ENCODE measurements at regions not wholly inside any gene's neighbourhood (a gene's known extent, or its start where the extent isn't known, plus 50 kb on each side); places are given as distances from the start of the nearest gene placed in this dataset.

DNA sequence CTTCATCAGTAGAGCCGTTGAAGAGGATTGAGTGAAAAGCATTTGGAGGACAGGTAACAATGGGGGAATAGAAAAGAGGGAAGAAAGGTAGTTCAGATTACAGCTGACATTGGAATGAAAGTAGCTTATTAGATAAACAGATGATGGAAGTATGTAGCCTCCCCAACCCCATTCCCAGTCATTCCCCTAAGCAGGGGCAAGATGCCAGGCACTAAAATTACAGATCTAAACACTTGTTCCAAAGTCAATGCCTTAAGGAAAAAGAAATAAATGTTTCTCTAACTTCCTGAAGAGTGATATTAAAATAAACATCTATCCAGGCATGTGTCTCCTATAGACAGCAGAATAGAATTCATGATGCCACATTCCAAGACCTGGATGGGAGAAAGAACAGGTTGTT lies 350.8 kb downstream of the PDGFC start:
- H3K4me1 ChIP-seq (ENCODE audit: insufficient read depth, low read length): no peaks in the 10 kb centered on the region
- no peak overlapping the region for H3K27ac ChIP-seq (ENCODE audit: low read depth, low read length)
- Mint-ChIP-seq H3K36me3 (no peaks in the 10 kb centered on the region), H3K4me3 (no peak overlapping the region), H3K9me3 (peaks cover 3 to 6% (median 4%) of the 10 kb centered on the region in 5 donors), H3K27me3 (no peaks in the 10 kb centered on the region), H3K4me1 (no peaks in the 10 kb centered on the region), H3K27ac (no peak overlapping the region)
- H3K27me3 ChIP-seq (ENCODE audit: insufficient read depth, low read length, poor library complexity, severe bottlenecking): no peaks in the 10 kb centered on the region
- no peak for DNase-seq
- ChIA-PET POLR2A (no interaction called here), CTCF (no interaction called here)
- no peaks in the 10 kb centered on the region for H3K36me3 ChIP-seq (ENCODE audit: insufficient read depth, low read length)
- no peak overlapping the region for H3K4me3 ChIP-seq (ENCODE audit: low read length)
- H3K9me3 ChIP-seq (ENCODE audit: low read length): no peaks in the 10 kb centered on the region

- H3K36me3 Mint-ChIP-seq: no peaks in the 10 kb centered on the region
- no peak overlapping the region for H3K27ac Mint-ChIP-seq
- Histone ChIP-seq H3K4me3 (ENCODE audit: low read length) (no peak overlapping the region), H3K36me3 (ENCODE audit: insufficient read depth, low read length) (no peaks in the 10 kb centered on the region), H3K9me3 (ENCODE audit: low read length) (no peaks in the 10 kb centered on the region), H3K4me1 (ENCODE audit: insufficient read depth, low read length) (no peaks in the 10 kb centered on the region), H3K27me3 (ENCODE audit: insufficient read depth, low read length, poor library complexity, severe bottlenecking) (no peaks in the 10 kb centered on the region), H3K27ac (ENCODE audit: low read depth, low read length) (no peak overlapping the region)
- no peaks in the 10 kb centered on the region for H3K27me3 Mint-ChIP-seq
- ChIA-PET POLR2A (no interaction called here), CTCF (interaction anchor here (0.8 kb wide), 1 partner anchor 10 kb away, joined by 3 read pairs; no protein-coding TSS in a partner anchor)
- no peak overlapping the region for H3K4me3 Mint-ChIP-seq
- no peaks in the 10 kb centered on the region for H3K4me1 Mint-ChIP-seq
- DNase-seq: no peak
- H3K9me3 Mint-ChIP-seq: peaks cover 2 to 10% (median 3%) of the 10 kb centered on the region in 5 donors
These were observed 352.3 kb downstream of the PDGFC start for GRCh38 chr4:156619154-156619934.

DNA sequence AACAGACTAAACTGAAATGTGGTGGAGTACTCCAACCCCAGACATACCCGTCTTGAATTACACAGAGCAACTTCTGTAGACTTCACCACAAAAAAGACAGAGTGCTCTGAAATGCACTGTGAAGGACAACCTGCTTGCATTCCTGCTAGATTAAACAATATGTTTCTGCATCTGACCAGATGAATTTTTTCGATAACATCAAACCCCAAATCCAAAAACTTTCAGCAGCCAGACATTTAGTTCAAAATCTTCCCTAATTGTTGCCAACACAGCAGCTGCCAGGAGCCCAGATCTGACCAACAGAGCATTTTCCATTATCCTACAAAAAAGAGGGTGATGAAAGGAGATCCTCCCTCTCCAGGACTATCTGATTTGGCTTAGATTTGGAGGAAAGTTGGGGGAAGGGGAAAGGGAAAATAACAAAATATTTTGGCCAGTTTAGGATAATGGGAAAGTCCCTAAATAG lies 356.5 kb downstream of the PDGFC start:
- Histone ChIP-seq H3K4me3 (ENCODE audit: low read length) (no peak overlapping the region), H3K27ac (ENCODE audit: low read depth, low read length) (no peak overlapping the region), H3K4me1 (ENCODE audit: insufficient read depth, low read length) (no peaks in the 10 kb centered on the region), H3K9me3 (ENCODE audit: low read length) (no peaks in the 10 kb centered on the region), H3K36me3 (ENCODE audit: insufficient read depth, low read length) (no peaks in the 10 kb centered on the region), H3K27me3 (ENCODE audit: insufficient read depth, low read length, poor library complexity, severe bottlenecking) (no peaks in the 10 kb centered on the region)
- H3K4me3 Mint-ChIP-seq: no peak overlapping the region
- no peaks in the 10 kb centered on the region for H3K27me3 Mint-ChIP-seq
- POLR2A ChIA-PET: no interaction called here
- no peak for DNase-seq
- no peaks in the 10 kb centered on the region for H3K4me1 Mint-ChIP-seq
- peaks cover 0 to 6% (median 2%) of the 10 kb centered on the region in 5 donors for H3K9me3 Mint-ChIP-seq
- CTCF ChIA-PET: no interaction called here
- H3K36me3 Mint-ChIP-seq: no peaks in the 10 kb centered on the region
- H3K27ac Mint-ChIP-seq: no peak overlapping the region

DNA sequence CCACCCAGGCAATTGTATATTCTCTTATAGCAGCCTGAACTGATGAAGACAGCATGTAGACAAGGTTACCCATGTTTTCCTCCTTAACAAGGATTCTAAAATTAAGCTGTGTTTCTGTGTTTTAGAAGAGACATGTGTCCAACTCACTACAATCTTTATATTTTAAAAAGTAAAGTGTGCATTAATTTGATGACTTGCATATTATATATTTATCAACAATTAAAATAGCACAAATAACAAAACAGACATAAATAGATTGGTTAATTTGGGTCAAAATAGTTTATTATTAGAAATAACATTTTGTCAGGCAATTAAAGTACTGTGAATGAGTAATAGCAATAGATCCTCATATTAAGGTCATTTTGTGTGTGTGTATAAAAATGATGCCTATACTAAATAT lies 357.1 kb downstream of the PDGFC start:
- Histone ChIP-seq H3K4me3 (ENCODE audit: low read length) (no peak overlapping the region), H3K27me3 (ENCODE audit: insufficient read depth, low read length, poor library complexity, severe bottlenecking) (no peaks in the 10 kb centered on the region), H3K36me3 (ENCODE audit: insufficient read depth, low read length) (no peaks in the 10 kb centered on the region), H3K9me3 (ENCODE audit: low read length) (no peaks in the 10 kb centered on the region), H3K27ac (ENCODE audit: low read depth, low read length) (no peak overlapping the region), H3K4me1 (ENCODE audit: insufficient read depth, low read length) (no peaks in the 10 kb centered on the region)
- Mint-ChIP-seq H3K4me1 (no peaks in the 10 kb centered on the region), H3K27me3 (no peaks in the 10 kb centered on the region), H3K4me3 (no peak overlapping the region), H3K27ac (no peak overlapping the region), H3K9me3 (peaks cover 0 to 9% (median 2%) of the 10 kb centered on the region in 5 donors), H3K36me3 (no peaks in the 10 kb centered on the region)
- ChIA-PET POLR2A (no interaction called here), CTCF (no interaction called here)
- no peak for DNase-seq

DNA sequence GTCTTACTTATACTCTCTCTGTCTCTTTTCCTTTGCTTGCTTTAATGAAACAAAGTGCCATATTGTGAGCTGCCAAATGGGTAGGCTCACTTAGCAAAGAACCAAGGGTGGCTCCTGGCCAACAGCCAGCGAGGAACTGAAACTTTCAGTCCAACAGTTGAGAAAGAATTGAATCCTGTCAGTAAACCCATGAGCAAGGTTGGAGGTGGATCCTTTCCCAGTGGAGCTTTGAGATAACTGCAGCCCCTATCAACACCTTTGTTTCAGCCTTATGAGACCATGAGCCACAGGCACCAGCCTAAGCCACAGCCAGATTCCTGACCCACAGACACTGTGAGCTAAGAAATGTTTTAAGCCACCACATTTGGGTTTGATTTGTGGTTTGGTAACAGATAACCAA lies 362.2 kb downstream of the PDGFC start:
- Mint-ChIP-seq H3K4me3 (no peak overlapping the region), H3K36me3 (no peaks in the 10 kb centered on the region), H3K9me3 (peaks cover 0 to 5% (median 4%) of the 10 kb centered on the region in 5 donors), H3K27me3 (no peaks in the 10 kb centered on the region), H3K4me1 (no peaks in the 10 kb centered on the region), H3K27ac (no peak overlapping the region)
- CTCF ChIA-PET: no interaction called here
- H3K9me3 ChIP-seq (ENCODE audit: low read length): no peaks in the 10 kb centered on the region
- H3K4me1 ChIP-seq (ENCODE audit: insufficient read depth, low read length): no peaks in the 10 kb centered on the region
- POLR2A ChIA-PET: no interaction called here
- H3K27me3 ChIP-seq (ENCODE audit: insufficient read depth, low read length, poor library complexity, severe bottlenecking): no peaks in the 10 kb centered on the region
- no peak overlapping the region for H3K27ac ChIP-seq (ENCODE audit: low read depth, low read length)
- H3K4me3 ChIP-seq (ENCODE audit: low read length): no peak overlapping the region
- H3K36me3 ChIP-seq (ENCODE audit: insufficient read depth, low read length): no peaks in the 10 kb centered on the region
- no peak for DNase-seq

DNA sequence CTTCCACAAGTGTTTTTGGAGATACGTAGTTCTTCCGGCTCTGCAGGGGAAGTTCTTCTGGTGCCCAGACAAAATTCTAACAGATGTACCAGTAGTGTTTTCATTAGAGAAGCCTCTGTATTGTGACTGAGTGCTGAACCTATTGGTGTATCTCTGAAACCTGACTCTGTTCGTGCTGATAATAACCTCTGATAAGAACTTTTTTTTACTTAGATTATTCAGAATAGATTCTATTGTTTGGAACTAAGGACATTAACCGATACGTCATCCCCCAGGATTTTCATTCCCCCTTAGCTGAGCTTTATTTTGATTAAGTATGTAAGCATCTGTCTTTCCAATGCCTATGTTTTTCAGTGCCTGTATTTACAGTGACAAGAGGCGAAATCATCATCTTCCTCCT lies 362.9 kb downstream of the PDGFC start:
- Mint-ChIP-seq H3K9me3 (peaks cover 0 to 6% (median 5%) of the 10 kb centered on the region in 5 donors), H3K36me3 (no peaks in the 10 kb centered on the region), H3K27me3 (no peaks in the 10 kb centered on the region), H3K4me3 (no peak overlapping the region), H3K27ac (no peak overlapping the region), H3K4me1 (no peaks in the 10 kb centered on the region)
- H3K4me1 ChIP-seq (ENCODE audit: insufficient read depth, low read length): no peaks in the 10 kb centered on the region
- H3K27ac ChIP-seq (ENCODE audit: low read depth, low read length): no peak overlapping the region
- ChIA-PET CTCF (no interaction called here), POLR2A (no interaction called here)
- H3K36me3 ChIP-seq (ENCODE audit: insufficient read depth, low read length): no peaks in the 10 kb centered on the region
- no peaks in the 10 kb centered on the region for H3K9me3 ChIP-seq (ENCODE audit: low read length)
- H3K4me3 ChIP-seq (ENCODE audit: low read length): no peak overlapping the region
- no peaks in the 10 kb centered on the region for H3K27me3 ChIP-seq (ENCODE audit: insufficient read depth, low read length, poor library complexity, severe bottlenecking)
- no peak for DNase-seq

DNA sequence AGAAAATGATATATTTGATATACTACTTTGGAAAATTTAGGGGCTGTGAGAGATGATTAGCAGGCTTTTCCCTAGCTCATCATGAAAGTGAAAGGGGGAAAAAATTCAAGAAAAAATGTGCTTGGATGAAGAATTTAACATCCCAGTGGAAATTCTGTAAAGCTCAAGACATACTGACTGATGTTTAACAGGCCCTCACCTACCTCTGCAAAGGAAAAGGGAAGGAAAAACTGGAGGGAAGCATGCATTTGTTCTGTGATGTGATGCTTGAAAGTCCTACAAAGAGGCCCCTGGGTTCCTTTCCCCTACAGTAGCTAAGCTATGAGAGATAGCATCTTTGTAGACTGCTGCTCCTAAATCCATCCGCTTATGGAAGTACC lies 364.1 kb downstream of the PDGFC start:
- H3K27ac ChIP-seq (ENCODE audit: low read depth, low read length): no peak overlapping the region
- H3K4me3 Mint-ChIP-seq: no peak overlapping the region
- POLR2A ChIA-PET: no interaction called here

GRCh38 chr4:156606554-156607477 lies 364.8 kb downstream of the PDGFC start:
- H3K36me3 Mint-ChIP-seq: no peaks in the 10 kb centered on the region
- H3K4me1 ChIP-seq (ENCODE audit: insufficient read depth, low read length): no peaks in the 10 kb centered on the region
- no peak overlapping the region for H3K27ac ChIP-seq (ENCODE audit: low read depth, low read length)
- no peak overlapping the region for H3K4me3 ChIP-seq (ENCODE audit: low read length)
- H3K27me3 ChIP-seq (ENCODE audit: insufficient read depth, low read length, poor library complexity, severe bottlenecking): no peaks in the 10 kb centered on the region
- DNase-seq: no peak
- no peaks in the 10 kb centered on the region for H3K4me1 Mint-ChIP-seq
- H3K36me3 ChIP-seq (ENCODE audit: insufficient read depth, low read length): no peaks in the 10 kb centered on the region
- H3K27me3 Mint-ChIP-seq: peaks cover 0 to 2% of the 10 kb centered on the region in 2 donors
- H3K4me3 Mint-ChIP-seq: no peak overlapping the region
- CTCF ChIA-PET: no interaction called here
- H3K27ac Mint-ChIP-seq: no peak overlapping the region
- POLR2A ChIA-PET: no interaction called here
- H3K9me3 ChIP-seq (ENCODE audit: low read length): no peaks in the 10 kb centered on the region
- peaks cover 0 to 12% (median 6%) of the 10 kb centered on the region in 5 donors for H3K9me3 Mint-ChIP-seq

More for the DNA sequence above, 364.1 kb downstream of the PDGFC start:
- H3K9me3 Mint-ChIP-seq: peaks cover 0 to 8% (median 6%) of the 10 kb centered on the region in 5 donors
- Histone ChIP-seq H3K27me3 (ENCODE audit: insufficient read depth, low read length, poor library complexity, severe bottlenecking) (no peaks in the 10 kb centered on the region), H3K36me3 (ENCODE audit: insufficient read depth, low read length) (no peaks in the 10 kb centered on the region), H3K4me3 (ENCODE audit: low read length) (no peak overlapping the region), H3K9me3 (ENCODE audit: low read length) (no peaks in the 10 kb centered on the region), H3K4me1 (ENCODE audit: insufficient read depth, low read length) (no peaks in the 10 kb centered on the region)
- no peak overlapping the region for H3K27ac Mint-ChIP-seq
- no peak for DNase-seq
- no peaks in the 10 kb centered on the region for H3K36me3 Mint-ChIP-seq
- CTCF ChIA-PET: no interaction called here
- H3K4me1 Mint-ChIP-seq: no peaks in the 10 kb centered on the region
- peaks cover 0 to 2% of the 10 kb centered on the region in 2 donors for H3K27me3 Mint-ChIP-seq

Data from CD8-positive, alpha-beta memory T cell (primary cell).